HCT116 (cell line): ENCODE measurements at regions not wholly inside any gene's neighbourhood (a gene's known extent, or its start where the extent isn't known, plus 50 kb on each side); places are given as distances from the start of the nearest gene placed in this dataset.

Experiments
- EGR1 ChIP-seq: IDR thresholded peaks from 2 replicates; pipeline ENCODE4 v1.6.1; 2012; ENCODE audit warnings: low read depth
- ELF1 ChIP-seq: IDR thresholded peaks from 2 replicates; pipeline ENCODE4 v1.6.1; 2012; ENCODE audit warnings: low read depth, borderline replicate concordance
- EZH2 ChIP-seq: fragments of 200-600 bp; sonication (generic); IDR thresholded peaks from 2 replicates; pipeline ENCODE4 v1.6.1; 2017; ENCODE audit warnings: antibody characterized with exemption, mixed run types
- EZH2phosphoT487 ChIP-seq: fragments of 200-600 bp; IDR thresholded peaks from 2 replicates; pipeline ENCODE4 v1.6.1; 2018; ENCODE audit warnings: antibody characterized with exemption, borderline replicate concordance
- POLR2A ChIP-seq: IDR thresholded peaks from 2 replicates; pipeline ENCODE4 v1.7.0; 2011; ENCODE audit warnings: borderline replicate concordance; ENCODE audit not compliant: insufficient read depth, insufficient read length; ENCODE audit errors: extremely low read depth
- POLR2AphosphoS5 ChIP-seq: IDR thresholded peaks from 2 replicates; pipeline ENCODE4 v1.6.1; 2011; ENCODE audit warnings: mild to moderate bottlenecking, low read depth, low read length, moderate library complexity
- SIN3A ChIP-seq: IDR thresholded peaks from 2 replicates; pipeline ENCODE4 v1.6.1; 2012; ENCODE audit warnings: low read depth
- SP1 ChIP-seq: IDR thresholded peaks from 2 replicates; pipeline ENCODE4 v1.6.1; 2012; ENCODE audit warnings: low read depth
- TCF7L2 ChIP-seq: IDR thresholded peaks from 2 replicates; pipeline ENCODE4 v1.7.0; 2011; ENCODE audit warnings: borderline replicate concordance, inconsistent platforms; ENCODE audit not compliant: insufficient read depth, insufficient read length; ENCODE audit errors: extremely low read depth
- YY1 ChIP-seq: IDR thresholded peaks from 2 replicates; pipeline ENCODE4 v1.6.1; 2011; ENCODE audit warnings: low read length, low read depth, moderate library complexity, mild to moderate bottlenecking; ENCODE audit not compliant: insufficient replicate concordance; ENCODE audit errors: extremely low read depth
- TF ChIP-seq, protein P1 (sequence below), 3 experiments: fragments of 200-600 bp in 1 of 3; sonication (generic) in 1 of 3; IDR thresholded peaks in 2 of 3; conservative IDR thresholded peaks in 1 of 3; 2 replicates each; pipeline ENCODE4 v1.5.1; 2012 to 2017; ENCODE audit warnings: low read depth in 2 of 3, low read length in 2 of 3, antibody characterized with exemption in 1 of 3, borderline replicate concordance in 1 of 3, control low read depth in 1 of 3, mild to moderate bottlenecking in 1 of 3, mixed read lengths in 1 of 3, mixed run types in 1 of 3, moderate library complexity in 1 of 3; ENCODE audit not compliant: insufficient read depth in 1 of 3

DNA sequence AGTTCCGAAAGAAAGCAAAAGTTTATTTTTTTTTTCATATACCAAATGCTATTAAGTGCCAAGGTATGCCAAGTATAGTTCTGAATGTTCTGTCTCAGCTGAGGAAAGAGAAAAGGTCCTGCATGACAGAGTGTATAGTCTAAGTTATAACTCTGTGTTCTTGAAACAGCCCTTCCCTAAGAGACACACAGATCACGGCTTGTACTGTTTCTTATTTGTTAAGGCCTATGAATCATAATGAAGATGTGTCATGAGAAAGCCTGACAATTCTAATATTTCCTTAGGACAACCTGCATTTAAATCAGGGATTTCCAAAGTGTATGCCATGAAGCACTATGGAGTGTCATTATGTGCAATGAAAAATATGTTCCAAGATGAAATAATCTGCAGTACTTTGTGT, 538.7 kb upstream of the CDH4 start:
- TF ChIP-seq SP1 (no peak), YY1 (no peak), EZH2 (no peak), POLR2AphosphoS5 (no peak), ELF1 (no peak), POLR2A (no peak), SIN3A (no peak), EZH2phosphoT487 (no peak), EGR1 (no peak), TCF7L2 (no peak)
- TF ChIP-seq, protein P1, sequence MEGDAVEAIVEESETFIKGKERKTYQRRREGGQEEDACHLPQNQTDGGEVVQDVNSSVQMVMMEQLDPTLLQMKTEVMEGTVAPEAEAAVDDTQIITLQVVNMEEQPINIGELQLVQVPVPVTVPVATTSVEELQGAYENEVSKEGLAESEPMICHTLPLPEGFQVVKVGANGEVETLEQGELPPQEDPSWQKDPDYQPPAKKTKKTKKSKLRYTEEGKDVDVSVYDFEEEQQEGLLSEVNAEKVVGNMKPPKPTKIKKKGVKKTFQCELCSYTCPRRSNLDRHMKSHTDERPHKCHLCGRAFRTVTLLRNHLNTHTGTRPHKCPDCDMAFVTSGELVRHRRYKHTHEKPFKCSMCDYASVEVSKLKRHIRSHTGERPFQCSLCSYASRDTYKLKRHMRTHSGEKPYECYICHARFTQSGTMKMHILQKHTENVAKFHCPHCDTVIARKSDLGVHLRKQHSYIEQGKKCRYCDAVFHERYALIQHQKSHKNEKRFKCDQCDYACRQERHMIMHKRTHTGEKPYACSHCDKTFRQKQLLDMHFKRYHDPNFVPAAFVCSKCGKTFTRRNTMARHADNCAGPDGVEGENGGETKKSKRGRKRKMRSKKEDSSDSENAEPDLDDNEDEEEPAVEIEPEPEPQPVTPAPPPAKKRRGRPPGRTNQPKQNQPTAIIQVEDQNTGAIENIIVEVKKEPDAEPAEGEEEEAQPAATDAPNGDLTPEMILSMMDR (IDR thresholded peaks at IDR 0.05 in 2 of 3, conservative IDR thresholded peaks at IDR 0.05 in 1 of 3; ENCODE audit: borderline replicate concordance in 1 of 3, insufficient read depth in 1 of 3, low read depth in 2 of 3, low read length in 2 of 3): no peak
